Adrenal gland (tissue), 5 donors: ENCODE measurements at regions not wholly inside any gene's neighbourhood (a gene's known extent, or its start where the extent isn't known, plus 50 kb on each side); places are given as distances from the start of the nearest gene placed in this dataset.

Source experiments
- POLR2A ChIP-seq, 2 donors: fragments of 450-650 bp; IDR thresholded peaks; one replicate each; pipeline ENCODE4 v1.6.1; 2017; ENCODE audit warnings: antibody characterized with exemption in 2 of 2, mild to moderate bottlenecking in 2 of 2, moderate library complexity in 1 of 2
- TF ChIP-seq, protein P1 (sequence below), 6 experiments: fragments of 450-650 bp in 4 of 6; fragments of 200-600 bp in 2 of 6; sonication (generic) in 1 of 6; IDR thresholded peaks; 1 replicate in 5 of 6; 2 replicates in 1 of 6; pipeline versions ENCODE4 v1.5.1 to v1.8.0; 2016 to 2021; ENCODE audit warnings: antibody characterized with exemption in 6 of 6, mild to moderate bottlenecking in 2 of 6, moderate library complexity in 1 of 6
- donor health status: DM: no; HTN: no; CAD: no.

DNA sequence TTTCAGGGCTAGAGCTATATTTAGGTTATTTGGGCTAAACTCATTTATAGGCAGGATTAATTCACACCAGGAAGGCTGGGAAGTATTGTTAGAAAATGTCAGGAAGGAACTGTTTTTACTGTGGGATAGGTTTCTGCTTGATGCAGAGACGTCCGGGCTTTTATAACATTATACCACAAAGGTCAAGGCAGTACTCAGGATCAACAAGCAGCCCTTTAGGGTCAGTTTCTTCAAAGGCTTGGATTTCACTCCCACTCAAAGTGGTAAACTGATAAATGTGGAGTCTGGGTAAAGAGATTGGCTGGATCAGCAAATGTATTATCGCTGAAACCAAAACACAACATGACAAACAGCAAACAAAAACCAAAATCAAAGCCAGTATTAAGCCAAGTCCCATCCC, 127.2 kb downstream of the ARL5B start:
- TF ChIP-seq, protein P1, sequence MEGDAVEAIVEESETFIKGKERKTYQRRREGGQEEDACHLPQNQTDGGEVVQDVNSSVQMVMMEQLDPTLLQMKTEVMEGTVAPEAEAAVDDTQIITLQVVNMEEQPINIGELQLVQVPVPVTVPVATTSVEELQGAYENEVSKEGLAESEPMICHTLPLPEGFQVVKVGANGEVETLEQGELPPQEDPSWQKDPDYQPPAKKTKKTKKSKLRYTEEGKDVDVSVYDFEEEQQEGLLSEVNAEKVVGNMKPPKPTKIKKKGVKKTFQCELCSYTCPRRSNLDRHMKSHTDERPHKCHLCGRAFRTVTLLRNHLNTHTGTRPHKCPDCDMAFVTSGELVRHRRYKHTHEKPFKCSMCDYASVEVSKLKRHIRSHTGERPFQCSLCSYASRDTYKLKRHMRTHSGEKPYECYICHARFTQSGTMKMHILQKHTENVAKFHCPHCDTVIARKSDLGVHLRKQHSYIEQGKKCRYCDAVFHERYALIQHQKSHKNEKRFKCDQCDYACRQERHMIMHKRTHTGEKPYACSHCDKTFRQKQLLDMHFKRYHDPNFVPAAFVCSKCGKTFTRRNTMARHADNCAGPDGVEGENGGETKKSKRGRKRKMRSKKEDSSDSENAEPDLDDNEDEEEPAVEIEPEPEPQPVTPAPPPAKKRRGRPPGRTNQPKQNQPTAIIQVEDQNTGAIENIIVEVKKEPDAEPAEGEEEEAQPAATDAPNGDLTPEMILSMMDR (IDR thresholded peaks at IDR 0.05), result no peak
- no peak for TF ChIP-seq POLR2A (IDR thresholded peaks at IDR 0.05)
